GM19468 (cell line): ENCODE measurements at regions not wholly inside any gene's neighbourhood (a gene's known extent, or its start where the extent isn't known, plus 50 kb on each side); places are given as distances from the start of the nearest gene placed in this dataset.

Experiments used
- ATAC-seq: cut with Tn5 transposase; IDR thresholded peaks from one replicate; pipeline ENCODE4 v1.9.1; 2021; ENCODE audit warnings: mild to moderate bottlenecking, moderate library complexity, moderate number of reproducible peaks; ENCODE audit not compliant: unreplicated experiment; ENCODE audit errors: extremely low read depth

DNA sequence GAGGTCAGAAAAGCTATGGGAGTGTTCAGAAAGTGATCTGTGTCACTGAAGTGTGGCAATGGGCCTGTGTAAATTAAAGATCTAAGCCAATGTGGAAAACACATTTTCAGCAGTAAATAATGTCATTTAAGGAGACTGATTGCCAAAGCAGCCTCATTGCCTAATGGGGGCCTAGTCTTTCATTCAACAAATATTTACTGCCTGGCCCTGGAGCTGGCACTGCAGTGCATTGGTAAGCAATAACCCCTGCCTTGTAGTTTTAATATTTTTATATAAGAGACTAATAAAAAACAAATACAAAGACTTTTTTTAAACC is 326.6 kb downstream of the BTG1 start:
- ATAC-seq, result no peak

DNA sequence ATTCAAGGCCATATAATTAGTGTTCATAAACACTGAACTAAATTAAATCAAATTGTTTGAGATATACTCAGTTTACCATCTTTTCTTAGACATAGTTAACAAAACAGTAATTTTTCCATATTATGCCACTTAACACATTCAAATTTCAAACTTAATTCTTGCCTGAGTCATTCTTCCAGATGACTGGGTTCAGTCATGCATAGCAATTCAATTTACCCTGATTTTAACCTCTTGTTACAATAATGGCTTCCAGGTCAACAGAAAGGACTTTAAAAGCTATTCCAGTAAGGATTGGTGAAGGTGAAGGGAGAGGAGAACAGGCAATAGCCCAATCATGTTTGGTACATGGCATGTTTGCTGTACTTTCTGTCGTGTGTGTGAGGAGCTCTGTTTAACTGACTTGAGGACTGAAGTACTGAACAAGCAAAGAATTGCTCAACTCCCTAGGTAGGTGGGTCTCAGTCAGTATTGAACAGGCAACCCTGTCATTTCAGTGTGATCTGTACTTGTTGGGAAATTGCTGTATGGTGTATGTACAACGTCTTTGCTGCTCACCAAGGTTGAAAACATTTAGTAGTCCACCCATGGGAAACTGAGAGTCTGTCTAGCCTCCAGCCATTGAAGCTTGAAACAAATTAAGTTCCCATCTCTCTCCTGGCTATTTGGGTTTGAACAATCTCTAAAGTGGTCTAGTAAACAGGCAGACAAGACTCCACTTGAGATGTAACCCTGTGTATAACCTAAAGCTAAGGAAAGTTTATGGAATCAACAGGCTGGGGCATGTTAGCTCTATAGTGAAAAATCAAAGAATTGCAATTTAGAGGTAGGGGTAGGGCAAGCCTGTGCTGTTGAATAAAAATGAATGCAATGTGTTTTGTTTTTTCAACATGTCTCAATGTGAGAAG is 327.2 kb downstream of the BTG1 start:
- ATAC-seq, result no peak

DNA sequence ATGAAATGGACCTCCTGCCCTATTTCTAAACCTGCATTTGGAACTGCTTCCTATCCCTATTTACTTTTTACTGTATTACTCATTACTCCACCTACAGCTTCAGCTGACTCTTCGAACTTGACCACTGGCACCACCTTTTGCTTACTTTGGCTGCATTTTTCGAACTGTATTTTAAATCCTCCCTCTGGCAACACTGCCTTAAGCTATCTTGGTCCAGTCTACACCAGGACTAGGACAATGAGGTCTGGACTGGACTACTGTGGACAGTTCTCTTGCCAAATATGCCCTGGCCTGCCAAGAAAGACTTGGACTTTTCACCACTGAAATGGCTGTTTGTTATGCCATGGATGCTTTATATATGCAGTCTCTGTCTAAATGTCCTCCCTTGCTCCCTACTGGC is 328.1 kb downstream of the BTG1 start:
- ATAC-seq, result no peak

- no peak for ATAC-seq
Measured at GRCh38 chr12:91813701-91814100, 331.9 kb downstream of the BTG1 start.

DNA sequence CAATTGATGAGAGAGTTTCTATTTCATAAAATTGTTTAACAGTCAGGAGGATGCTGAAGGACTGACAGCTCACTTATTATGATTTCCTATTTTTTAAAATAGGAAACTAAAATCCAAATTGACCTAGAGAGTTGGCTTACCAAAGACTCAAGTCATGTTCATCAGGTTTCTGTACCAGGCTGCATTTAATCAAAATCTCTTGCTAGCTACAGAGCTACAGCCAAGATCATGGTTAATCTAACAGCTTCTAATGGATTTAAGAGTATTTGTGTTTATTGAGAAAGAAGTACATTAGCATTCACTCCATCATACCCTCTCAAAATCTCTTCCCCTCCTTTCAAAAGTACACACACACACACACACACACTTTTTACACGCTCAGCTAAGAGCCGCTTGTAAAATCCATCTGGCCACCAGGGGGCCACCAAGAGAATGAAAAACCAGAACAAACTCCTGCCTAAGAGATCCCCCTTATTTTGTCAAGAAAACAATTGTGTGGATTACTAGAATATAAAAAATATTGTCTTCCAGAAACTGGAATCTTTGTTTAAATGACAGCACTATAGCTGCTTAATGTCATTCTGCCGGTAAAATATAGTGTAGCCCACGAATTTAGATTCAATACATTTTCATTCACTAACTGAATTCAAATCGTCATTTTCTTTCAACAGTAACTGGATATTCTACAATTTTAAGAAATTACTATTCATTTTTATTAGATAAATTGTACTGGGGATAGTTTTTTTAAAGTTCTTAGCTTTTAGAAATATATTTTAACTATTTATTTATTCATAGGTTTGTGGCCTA is 334.0 kb downstream of the BTG1 start:
- ATAC-seq, result no peak

DNA sequence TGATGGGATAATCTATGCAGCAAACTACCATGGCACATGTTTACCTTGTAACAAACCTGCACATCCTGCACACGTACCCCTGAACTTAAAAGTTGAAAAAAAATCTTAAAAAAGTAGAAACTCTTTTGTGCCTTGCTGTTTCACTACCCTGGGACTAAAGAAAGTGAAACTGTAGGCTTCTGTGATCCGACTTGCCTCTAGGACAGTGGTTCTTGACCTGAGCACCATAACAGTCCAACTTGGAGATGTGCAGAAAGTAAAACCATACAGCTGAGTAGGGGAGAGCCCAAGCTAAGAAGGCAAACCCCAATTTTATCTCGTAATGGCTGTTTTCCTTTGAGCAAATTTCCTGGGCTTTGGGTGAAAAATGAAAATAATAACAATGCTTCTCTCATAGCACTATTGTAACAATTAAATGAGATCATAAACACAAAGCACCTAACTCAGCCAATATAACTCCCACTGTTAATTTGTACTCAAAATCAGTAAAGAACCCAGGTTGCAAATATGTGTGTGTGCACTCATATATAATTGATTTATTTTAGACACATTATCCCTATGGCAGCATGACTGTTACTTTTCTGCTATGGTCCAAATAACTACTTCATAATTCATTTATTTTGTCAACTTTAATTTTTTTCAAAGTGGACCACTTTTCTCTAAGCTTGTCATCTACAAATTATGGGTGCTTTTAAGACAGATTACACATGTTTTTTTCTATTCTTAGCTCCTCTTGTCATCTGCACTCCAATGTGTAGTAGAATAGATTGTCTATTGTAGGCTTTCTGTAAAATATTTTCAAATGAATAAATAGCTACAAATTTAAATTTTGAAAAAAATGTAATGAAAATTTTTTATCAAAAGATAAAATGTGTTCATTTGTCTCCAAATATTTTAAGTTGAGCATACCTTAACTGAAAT is 334.9 kb downstream of the BTG1 start:
- no peak for ATAC-seq

DNA sequence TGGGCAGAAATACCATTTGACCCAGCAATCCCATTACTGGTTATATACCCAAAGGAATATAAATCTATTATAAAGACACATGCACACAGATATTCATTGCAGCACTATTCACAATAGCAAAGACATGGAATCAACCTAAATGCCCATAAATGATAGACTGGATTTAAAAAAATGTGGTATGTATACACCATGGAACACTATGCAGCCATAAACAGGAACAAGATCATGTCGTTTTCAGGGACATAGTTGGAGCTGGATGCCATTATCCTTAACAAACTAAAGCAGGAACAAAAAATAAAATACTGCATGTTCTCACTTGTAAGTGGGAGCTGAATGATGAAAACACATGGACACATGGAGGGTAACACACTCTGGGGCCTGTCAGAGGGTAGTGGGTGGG is 335.6 kb downstream of the BTG1 start:
- no peak for ATAC-seq

GRCh38 chr12:91805031-91805430 is 340.6 kb downstream of the BTG1 start:
- ATAC-seq, result no peak

GRCh38 chr12:91804533-91804932 is 341.1 kb downstream of the BTG1 start:
- ATAC-seq, result no peak

- no peak for ATAC-seq
Measured at GRCh38 chr12:91801048-91801447, 344.6 kb downstream of the BTG1 start.

GRCh38 chr12:91793676-91794075 is 352.0 kb downstream of the BTG1 start:
- no peak for ATAC-seq

GRCh38 chr12:91792597-91792996 is 353.0 kb downstream of the BTG1 start:
- ATAC-seq, result no peak

DNA sequence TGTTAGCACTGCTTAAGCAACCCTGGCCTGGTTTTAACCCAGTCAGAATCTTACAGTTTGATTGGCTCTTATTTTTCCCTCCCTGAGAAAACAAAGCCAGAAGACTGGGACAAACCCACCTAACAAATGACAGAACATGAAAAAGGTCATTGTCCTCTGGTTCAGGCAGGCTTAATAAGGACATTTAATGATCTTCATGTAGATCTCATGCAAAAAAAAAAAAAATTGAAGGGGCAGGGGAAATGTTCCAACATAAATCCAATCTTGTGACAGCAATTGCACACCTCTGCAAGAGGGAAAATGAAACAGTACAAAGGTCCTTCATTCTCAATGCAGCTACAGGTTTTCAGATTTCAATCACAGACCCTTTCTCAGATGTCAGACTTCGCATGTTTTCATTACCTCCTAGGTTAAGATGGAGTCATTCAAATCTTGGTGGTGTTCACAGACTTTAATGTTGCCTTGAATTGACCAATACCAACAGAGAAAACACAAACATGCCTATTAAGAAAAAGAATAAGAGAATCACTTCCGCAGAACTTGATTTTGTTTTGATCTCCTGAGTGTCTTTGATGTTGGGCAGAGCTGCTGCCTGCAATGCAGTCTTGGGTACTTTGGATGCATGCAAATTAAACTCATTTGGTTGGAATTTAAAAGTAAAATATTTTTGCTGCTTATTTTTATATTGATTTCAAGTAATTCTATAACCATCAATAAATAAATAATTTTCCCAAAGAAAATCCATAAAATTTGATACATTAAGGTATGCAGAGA is 359.0 kb downstream of the BTG1 start:
- no peak for ATAC-seq

DNA sequence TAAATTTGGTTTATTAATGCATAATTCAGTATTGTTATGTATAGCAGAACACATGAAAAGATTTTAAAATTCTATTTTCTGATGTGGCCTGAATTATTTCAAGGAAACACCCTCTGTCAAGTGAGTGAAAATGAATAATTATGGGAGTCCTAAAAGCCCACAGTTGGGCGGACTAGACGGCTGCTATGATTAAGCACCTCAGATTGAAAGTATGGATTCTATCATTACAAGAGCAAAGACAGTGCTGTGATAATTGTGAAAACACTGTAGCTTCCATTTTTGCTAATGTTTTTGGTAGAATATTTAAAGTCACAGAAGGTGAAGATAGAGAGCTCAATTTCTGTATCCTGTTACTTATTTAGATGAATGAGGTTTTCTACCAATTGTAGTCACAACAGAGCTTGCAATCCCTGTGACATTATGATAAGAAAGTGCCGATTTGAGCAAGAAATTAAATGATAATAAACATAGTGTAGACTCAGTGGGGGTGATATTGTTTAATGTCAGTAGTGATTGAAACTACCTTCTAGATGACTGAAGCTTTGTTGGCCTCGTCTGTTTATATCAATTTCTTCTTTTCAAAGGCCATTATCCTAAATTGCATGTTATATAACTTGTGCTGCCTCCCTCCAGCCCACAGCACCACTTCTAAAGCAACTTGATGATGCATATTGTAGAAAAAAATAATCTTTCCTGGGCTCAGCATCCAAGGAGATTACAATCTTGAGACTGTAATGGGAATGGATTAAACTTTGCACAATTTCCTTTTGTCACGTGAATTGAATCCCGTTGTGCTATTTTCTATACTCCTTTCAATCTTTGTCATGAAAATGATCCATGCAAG is 359.8 kb downstream of the BTG1 start:
- ATAC-seq, result no peak

GRCh38 chr12:91781114-91781513 is 364.5 kb downstream of the BTG1 start:
- no peak for ATAC-seq

GRCh38 chr12:91778938-91779400 is 366.7 kb downstream of the BTG1 start:
- ATAC-seq, result peak; percentile 92

GRCh38 chr12:91778091-91778832 is 367.4 kb downstream of the BTG1 start:
- peak; percentile 24 for ATAC-seq
